ENCODE measurements at regions not wholly inside any gene's neighbourhood (a gene's known extent, or its start where the extent isn't known, plus 50 kb on each side); places are given as distances from the start of the nearest gene placed in this dataset.

DNA sequence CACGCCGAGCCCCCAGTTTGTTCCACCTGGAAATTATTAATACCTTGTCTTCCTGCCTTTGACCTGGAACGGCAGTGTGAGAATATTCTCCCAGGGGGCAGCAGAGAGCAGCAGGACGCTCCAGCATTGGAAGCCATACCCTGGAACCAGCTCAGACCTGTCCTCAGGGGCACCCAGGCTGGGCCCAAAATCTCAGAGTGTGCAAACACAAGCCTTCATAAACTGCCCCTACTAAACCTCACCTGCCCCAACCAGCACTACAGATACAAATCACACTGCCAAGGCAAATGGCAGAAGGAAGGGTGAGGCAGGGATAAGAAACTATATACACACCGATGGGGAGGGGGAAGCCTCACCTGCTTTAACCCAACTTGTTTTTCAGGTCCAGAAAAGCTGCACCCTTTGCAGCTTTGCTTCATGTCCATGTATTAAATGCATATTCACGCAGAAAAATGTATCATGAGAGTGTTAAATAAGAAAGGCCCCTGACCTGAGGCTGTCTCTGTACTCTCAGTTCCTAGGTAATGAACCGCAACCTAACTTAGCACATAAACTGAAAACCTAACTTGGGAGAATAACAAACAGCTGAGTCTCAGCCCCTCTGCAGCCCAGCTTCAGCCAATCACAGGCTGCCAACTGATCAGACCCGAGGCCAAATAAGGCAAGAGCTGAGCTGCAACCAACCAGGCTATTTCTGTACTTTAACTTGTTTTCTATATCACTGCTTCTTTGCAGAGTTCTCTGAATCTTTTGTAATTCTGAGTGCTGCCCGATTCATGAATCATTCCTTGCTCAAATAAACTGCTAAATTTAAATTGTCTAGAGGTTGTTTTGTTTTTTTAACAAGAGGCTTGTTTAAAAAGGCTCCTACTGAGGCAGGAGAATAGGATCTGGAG lies 130.1 kb downstream of the SPTSSA start (continued):
- TF ChIP-seq, protein P1, sequence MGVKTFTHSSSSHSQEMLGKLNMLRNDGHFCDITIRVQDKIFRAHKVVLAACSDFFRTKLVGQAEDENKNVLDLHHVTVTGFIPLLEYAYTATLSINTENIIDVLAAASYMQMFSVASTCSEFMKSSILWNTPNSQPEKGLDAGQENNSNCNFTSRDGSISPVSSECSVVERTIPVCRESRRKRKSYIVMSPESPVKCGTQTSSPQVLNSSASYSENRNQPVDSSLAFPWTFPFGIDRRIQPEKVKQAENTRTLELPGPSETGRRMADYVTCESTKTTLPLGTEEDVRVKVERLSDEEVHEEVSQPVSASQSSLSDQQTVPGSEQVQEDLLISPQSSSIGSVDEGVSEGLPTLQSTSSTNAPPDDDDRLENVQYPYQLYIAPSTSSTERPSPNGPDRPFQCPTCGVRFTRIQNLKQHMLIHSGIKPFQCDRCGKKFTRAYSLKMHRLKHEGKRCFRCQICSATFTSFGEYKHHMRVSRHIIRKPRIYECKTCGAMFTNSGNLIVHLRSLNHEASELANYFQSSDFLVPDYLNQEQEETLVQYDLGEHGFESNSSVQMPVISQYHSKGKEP (CRISPR knock-in tag; IDR thresholded peaks at IDR 0.05), result 0 out of 2 replicates have a peak, but pooled peaks have one; percentile 29
- TF ChIP-seq SIX4 (CRISPR knock-in tag; IDR thresholded peaks at IDR 0.05) (peak; percentile 20; the same call in 1 of the 2 replicates), ARID2 (CRISPR knock-in tag; IDR thresholded peaks at IDR 0.05; ENCODE audit: borderline replicate concordance) (peak; percentile 95; the same call in 1 of the 2 replicates), ZNF577 (CRISPR knock-in tag; IDR thresholded peaks at IDR 0.05; ENCODE audit: borderline replicate concordance, low read depth) (0 out of 2 replicates have a peak, but pooled peaks have one; percentile 13), ELF1 (CRISPR knock-in tag; IDR thresholded peaks at IDR 0.05) (peak; percentile 52), MATR3 (CRISPR knock-in tag; IDR thresholded peaks at IDR 0.05) (peak; percentile 44; the same call in 1 of the 2 replicates), FIP1L1 (IDR thresholded peaks at IDR 0.05; ENCODE audit: borderline replicate concordance, insufficient read depth, low read depth, low read length) (no peak), CENPX (CRISPR knock-in tag; IDR thresholded peaks at IDR 0.05) (no peak), NCOA1 (CRISPR knock-in tag; IDR thresholded peaks at IDR 0.05) (peak; percentile 34; the same call in 1 of the 2 replicates), GABPB1 (CRISPR knock-in tag; IDR thresholded peaks at IDR 0.05) (peak; percentile 23)
- TF ChIP-seq, protein P2, sequence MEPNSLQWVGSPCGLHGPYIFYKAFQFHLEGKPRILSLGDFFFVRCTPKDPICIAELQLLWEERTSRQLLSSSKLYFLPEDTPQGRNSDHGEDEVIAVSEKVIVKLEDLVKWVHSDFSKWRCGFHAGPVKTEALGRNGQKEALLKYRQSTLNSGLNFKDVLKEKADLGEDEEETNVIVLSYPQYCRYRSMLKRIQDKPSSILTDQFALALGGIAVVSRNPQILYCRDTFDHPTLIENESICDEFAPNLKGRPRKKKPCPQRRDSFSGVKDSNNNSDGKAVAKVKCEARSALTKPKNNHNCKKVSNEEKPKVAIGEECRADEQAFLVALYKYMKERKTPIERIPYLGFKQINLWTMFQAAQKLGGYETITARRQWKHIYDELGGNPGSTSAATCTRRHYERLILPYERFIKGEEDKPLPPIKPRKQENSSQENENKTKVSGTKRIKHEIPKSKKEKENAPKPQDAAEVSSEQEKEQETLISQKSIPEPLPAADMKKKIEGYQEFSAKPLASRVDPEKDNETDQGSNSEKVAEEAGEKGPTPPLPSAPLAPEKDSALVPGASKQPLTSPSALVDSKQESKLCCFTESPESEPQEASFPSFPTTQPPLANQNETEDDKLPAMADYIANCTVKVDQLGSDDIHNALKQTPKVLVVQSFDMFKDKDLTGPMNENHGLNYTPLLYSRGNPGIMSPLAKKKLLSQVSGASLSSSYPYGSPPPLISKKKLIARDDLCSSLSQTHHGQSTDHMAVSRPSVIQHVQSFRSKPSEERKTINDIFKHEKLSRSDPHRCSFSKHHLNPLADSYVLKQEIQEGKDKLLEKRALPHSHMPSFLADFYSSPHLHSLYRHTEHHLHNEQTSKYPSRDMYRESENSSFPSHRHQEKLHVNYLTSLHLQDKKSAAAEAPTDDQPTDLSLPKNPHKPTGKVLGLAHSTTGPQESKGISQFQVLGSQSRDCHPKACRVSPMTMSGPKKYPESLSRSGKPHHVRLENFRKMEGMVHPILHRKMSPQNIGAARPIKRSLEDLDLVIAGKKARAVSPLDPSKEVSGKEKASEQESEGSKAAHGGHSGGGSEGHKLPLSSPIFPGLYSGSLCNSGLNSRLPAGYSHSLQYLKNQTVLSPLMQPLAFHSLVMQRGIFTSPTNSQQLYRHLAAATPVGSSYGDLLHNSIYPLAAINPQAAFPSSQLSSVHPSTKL (CRISPR knock-in tag; IDR thresholded peaks at IDR 0.05), result peak; percentile 84
- TF ChIP-seq, protein P3, sequence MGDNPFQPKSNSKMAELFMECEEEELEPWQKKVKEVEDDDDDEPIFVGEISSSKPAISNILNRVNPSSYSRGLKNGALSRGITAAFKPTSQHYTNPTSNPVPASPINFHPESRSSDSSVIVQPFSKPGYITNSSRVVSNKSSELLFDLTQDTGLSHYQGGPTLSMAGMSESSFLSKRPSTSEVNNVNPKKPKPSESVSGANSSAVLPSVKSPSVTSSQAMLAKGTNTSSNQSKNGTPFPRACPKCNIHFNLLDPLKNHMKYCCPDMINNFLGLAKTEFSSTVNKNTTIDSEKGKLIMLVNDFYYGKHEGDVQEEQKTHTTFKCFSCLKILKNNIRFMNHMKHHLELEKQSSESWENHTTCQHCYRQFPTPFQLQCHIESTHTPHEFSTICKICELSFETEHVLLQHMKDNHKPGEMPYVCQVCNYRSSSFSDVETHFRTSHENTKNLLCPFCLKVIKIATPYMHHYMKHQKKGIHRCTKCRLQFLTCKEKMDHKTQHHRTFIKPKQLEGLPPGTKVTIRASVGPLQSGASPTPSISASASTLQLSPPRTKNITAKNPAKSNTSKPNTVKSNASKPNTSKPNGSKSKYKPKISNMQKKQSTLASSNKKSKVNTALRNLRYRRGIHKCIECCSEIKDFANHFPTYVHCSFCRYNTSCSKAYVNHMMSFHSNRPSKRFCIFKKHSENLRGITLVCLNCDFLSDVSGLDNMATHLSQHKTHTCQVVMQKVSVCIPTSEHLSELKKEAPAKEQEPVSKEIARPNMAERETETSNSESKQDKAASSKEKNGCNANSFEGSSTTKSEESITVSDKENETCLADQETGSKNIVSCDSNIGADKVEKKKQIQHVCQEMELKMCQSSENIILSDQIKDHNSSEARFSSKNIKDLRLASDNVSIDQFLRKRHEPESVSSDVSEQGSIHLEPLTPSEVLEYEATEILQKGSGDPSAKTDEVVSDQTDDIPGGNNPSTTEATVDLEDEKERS (CRISPR knock-in tag; IDR thresholded peaks at IDR 0.05), result peak; percentile 41; the same call in 1 of the 2 replicates
- TF ChIP-seq, protein P4, sequence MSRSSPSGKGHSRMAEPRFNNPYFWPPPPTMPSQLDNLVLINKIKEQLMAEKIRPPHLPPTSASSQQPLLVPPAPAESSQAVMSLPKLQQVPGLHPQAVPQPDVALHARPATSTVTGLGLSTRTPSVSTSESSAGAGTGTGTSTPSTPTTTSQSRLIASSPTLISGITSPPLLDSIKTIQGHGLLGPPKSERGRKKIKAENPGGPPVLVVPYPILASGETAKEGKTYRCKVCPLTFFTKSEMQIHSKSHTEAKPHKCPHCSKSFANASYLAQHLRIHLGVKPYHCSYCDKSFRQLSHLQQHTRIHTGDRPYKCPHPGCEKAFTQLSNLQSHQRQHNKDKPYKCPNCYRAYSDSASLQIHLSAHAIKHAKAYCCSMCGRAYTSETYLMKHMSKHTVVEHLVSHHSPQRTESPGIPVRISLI (CRISPR knock-in tag; IDR thresholded peaks at IDR 0.05; ENCODE audit: borderline replicate concordance), result no peak; the same call in 1 of the 2 replicates

Data from HepG2 (cell line).